ENCODE measurements at regions not wholly inside any gene's neighbourhood (a gene's known extent, or its start where the extent isn't known, plus 50 kb on each side); places are given as distances from the start of the nearest gene placed in this dataset.
"Not testable (repeated sequence)": the region's sequence is repeated elsewhere in the genome, so short reads cannot be mapped to it uniquely, and the experiment has no call there.

- DNase-seq (ENCODE audit: low read depth): no peak
Observed at GRCh38 chr2:146804288-146804687, 1040.5 kb upstream of the ACVR2A start.

DNA sequence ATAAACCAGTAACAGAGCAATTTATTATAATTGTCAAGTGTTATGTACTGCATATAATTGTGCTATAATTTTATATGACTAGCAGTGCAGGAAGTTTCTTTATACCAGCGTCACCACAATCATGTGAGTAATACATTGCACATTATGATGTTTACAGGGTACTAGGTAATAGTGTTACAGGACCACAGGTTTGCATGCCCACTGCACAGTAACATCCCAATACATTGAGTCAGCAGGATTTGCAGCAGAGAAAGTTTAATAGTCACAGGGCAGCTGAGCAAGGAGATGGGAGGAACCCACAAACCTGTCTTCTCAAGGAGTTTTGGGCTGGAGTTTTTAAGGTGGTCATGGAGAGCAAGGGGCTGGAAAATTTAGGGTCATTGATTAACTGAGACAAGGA lies 1042.9 kb upstream of the ACVR2A start:
- DNase-seq (ENCODE audit: low read depth): no peak

- DNase-seq (ENCODE audit: low read depth): no peak
Observed at GRCh38 chr2:146786396-146786795, 1058.4 kb upstream of the ACVR2A start.

- DNase-seq (ENCODE audit: low read depth): no peak
Observed at GRCh38 chr2:146785101-146785500, 1059.7 kb upstream of the ACVR2A start.

- DNase-seq (ENCODE audit: low read depth): no peak
Observed at GRCh38 chr2:146784602-146785001, 1060.2 kb upstream of the ACVR2A start.

DNA sequence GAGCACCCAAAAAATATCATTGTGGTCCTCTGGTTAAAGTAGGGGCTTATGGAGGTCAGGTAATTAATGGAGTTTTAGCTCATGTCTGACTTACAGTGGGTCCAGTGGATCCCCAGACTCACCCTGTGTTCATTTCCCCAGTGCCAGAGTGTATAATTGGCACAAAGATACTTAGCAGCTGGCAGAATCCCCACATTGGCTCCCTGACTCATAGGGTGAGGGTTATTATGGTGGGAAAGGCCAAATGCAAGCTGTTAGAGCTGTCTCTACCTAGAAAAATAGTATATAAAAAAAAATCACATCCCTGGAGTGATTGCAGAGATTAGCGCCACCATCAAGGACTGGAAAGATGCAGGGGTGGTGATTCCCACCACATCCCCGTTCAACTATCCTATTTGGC lies 1067.6 kb upstream of the ACVR2A start:
- DNase-seq (ENCODE audit: low read depth): no peak

DNA sequence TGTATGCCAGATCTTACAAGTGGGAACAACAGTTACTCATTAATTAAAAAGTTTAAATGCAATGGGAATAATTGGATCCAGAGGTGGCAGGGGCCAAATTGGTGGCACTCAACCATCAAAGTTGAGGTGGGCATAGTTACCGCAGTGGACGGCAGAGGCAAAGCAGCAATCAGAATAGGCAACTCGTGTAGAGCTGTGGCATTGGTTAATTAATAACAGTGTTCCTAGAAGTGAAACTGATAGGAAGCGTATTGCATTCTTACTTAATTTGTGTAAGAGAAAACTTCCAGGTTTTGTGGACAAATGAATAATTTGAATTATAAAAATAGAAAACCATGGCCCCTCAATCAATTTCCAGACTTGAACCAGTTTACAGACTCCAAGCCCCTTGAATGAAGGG lies 1068.2 kb upstream of the ACVR2A start:
- no peak for DNase-seq (ENCODE audit: low read depth)

DNA sequence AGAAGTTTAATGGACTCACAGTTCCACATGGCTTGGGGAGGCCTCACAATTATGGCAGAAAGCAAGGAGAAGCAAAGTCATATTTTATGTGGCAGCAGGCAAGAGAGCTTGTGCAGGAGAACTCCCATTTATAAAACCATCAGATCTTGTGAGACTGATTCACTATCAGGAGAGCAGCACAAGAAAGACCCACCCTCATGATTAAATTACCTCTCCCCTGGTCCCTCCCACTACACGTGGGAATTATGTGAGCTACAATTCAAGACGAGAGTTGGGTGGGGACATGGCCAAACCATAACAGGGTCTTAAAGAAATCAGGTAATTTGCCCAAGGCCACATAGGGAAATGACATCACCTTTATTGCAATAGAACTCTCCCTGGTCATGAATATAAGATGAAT lies 1073.3 kb upstream of the ACVR2A start:
- no peak for DNase-seq (ENCODE audit: low read depth)

DNA sequence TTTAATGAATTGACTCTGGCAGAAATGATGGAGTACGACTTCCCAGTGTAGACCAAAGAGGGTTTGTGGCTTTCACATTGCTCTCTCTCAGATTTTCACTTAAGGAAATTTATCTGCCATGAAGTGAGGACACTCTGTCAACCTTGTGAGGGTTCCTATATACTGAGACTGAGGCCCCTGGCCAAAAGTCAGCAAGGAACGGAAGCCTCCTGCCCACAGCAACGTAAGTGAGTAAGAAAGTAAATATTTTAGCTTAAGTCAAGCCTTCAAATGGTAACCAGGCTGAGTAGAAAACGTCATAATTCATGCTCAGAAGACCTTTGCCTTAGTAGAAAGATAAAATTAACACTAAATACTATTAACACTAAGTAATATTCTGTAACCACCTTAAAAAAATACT lies 1080.5 kb upstream of the ACVR2A start:
- no peak for DNase-seq (ENCODE audit: low read depth)

DNA sequence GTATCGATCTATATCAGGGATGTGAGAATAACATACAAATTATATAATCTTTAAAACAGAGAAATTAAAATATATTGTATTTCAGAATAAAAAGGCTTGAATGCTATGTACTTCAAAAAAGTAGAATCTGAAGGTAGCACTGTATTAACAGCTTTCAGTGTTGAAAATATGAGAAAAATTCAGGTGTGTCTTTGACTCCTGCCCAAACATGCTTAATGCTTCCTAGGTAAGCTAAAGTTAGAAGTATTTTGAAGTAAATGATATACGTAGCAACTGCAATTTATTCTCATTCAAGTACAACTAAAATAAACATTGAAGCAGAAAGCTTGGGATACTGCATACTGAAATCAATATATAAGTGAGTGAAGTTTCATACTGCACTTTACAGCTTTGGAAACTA lies 1082.0 kb upstream of the ACVR2A start:
- no peak for DNase-seq (ENCODE audit: low read depth)

- DNase-seq (ENCODE audit: low read depth): no peak
Observed at GRCh38 chr2:146754606-146755005, 1090.2 kb upstream of the ACVR2A start.

DNA sequence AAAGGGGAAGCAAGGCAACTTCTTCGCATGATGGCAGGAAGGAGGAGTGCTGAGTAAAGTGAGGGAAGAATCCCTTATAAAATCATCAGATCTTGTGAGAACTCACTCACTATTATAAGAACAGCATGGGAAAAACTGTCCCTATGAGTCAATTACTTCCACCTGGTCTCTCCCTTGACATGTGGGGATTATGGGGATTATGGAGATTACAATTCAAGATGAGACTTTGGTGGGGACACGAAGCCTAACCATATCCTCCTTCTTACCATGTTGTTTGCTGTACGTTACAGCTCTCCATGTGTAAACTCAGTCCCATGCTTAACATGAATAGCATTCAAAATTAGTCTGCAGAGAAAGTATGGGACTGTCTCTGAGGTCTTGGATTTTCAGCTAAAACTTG lies 1096.8 kb upstream of the ACVR2A start:
- DNase-seq (ENCODE audit: low read depth): no peak

DNA sequence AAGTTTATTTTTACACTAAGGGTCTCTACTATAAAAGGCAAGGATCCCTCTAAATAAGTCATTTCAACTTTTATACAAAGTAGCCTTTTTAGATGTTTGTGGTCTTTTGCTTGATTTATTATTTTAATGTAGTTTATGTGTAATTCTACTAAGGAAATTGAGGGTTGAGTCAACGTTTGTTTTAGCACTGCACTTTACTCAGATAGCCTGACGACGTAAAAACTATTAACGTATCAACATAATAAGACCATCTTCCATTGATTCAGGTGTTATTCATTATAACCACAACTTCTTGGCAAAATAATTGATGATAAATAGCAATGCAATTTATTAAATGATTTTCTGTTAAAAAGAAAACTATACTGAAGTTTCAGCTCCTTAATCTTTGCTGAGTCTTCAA lies 1103.6 kb upstream of the ACVR2A start:
- no peak for DNase-seq (ENCODE audit: low read depth)

DNA sequence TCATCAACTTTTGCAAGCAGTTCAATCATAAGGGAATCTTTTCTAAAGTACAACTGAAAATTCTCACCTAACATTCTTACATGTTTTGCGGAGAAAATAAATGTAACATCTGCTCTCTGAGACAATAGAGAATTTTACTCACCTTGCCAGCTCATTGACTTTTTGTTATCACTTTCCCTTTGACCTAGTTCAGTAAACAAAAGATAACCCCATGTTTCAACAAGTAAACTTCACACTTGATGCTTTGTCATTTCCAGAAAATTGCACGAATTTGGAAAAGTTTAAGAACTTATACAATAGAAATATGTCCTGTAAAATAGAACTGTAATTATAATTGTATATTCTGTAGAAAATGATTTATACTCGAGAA lies 1110.0 kb upstream of the ACVR2A start:
- DNase-seq (ENCODE audit: low read depth): no peak

DNA sequence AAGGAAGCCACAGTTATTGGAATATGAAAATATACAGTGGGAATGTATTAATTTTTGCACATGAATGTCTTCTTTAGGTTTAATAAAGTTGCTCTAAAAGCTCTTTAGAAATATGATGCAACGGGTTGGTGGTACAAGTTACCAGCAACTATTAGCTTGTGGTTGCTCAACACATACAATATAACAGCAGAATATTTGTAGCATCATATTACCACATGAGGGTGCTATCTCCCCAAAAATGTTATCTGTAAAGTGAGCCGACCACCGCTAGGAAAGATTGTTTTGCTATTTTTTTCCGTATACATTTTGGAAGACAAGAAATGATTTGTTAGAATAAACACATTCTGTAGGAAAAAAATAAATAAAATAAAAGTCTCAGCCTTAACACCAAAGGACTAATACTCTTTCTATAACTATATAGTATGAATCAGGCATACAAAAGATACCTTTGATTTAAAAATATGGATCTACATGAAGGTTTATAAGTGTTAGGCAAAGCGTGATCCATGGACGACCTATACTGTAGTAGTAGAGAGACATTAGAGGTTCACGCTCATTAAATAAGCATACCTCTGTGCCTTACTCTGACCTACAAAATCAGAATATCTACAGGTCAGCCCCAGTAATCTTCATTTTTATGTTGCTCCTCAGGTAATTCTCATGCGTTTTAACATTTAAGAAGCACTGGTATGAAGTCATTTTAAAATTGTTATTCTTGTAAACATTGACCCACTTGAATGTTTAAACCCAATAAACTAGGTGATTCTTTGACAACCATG lies 1110.6 kb upstream of the ACVR2A start:
- DNase-seq (ENCODE audit: low read depth): no peak

DNA sequence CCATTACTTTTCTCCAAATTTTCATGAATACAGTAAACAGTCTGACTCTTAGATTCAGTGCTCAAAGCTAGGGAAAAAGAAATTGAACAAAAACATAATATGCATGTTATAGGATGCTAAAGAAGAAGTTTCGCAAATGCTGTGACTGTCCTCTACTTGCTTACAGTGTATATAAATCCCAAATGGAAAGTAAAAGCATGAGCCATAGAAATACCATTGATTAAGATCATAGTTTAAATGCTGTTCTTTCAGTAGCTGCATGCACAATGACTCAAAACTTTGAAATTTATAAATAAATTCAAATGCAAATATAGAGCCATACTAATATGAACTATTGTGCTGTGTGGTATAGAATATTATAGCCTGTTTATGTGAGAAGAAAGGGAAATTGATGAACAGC lies 1113.9 kb upstream of the ACVR2A start:
- no peak for DNase-seq (ENCODE audit: low read depth)

DNA sequence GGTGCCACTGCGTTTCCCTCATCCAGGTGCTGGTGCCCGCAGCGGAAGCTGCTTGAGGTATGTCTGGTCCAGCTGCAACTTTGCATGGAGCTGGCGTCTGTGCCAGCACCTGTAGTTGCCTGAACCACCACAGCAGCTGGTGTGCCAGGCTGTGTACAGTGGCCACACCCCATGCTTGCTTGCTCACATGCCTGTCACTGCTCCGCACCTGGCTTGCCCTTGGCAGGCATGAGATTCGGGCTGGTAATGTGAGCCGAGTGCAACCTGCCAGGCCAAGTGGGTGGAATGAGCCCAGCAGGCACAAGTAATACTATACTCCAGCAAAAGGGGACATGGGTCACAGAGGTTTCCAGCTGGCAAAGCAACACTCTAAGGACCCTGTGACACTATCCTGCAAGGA lies 1123.3 kb upstream of the ACVR2A start:
- DNase-seq (ENCODE audit: low read depth): no peak

- DNase-seq (ENCODE audit: low read depth): no peak
Observed at GRCh38 chr2:146720170-146720569, 1124.7 kb upstream of the ACVR2A start.

GRCh38 chr2:146716591-146716990 lies 1128.2 kb upstream of the ACVR2A start:
- no peak for DNase-seq (ENCODE audit: low read depth)

DNA sequence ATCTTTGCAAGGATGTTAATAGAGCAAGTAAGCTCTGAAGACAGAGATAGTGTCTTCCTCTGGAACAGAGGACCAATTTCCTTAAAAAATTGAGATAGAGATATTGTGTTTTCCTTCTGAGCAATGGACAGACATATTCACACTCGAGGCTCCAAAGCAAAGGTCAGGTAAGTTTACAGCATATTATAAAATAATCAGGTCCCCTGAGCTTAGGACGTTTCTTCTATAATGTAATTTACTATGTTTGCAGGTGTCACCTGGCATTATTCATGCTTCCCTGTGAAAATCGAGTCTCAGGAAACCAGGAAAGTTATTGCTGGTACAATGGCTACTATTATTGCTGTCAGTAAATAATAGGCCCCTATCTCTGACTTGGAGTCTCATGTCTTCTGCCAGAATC lies 1135.8 kb upstream of the ACVR2A start:
- no peak for DNase-seq (ENCODE audit: low read depth)

DNA sequence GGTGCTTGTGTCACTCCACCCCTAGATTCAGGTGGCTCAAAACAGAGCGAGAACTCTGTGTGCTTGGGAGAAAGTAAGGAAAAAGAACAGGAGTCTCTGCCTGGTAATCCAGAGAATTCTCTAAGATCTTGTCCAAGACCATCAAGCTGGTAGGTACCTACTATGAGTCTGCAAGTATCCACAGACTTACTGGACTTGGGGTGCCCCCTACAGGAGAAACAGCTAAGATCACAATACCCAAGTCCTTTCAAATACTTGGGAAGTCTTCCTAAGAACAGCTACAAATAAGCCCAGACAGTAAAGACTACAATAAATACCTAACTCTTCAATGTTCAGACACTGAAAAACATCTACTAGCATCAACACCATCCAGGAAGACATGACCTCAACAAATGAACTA lies 1143.6 kb upstream of the ACVR2A start:
- no peak for DNase-seq (ENCODE audit: low read depth)

DNA sequence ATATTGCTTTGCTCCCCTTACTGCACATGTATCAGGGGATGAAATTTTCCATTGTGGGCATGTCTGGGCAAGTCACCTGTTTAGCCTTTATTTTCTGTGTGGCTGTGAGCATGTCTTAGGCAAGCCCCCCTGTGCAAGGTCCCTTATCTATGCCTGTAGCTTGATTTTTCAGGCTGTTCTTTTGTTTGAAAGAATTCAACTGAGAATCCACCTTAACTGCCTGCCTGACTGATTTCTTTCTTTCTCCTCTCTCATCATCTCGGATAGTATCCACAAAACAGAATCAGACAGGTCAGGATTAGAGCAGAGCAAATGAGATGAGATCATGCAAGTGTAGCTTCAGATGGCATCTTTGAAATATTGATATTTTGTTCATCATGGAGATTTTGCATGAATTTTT lies 1147.5 kb upstream of the ACVR2A start:
- no peak for DNase-seq (ENCODE audit: low read depth)

DNA sequence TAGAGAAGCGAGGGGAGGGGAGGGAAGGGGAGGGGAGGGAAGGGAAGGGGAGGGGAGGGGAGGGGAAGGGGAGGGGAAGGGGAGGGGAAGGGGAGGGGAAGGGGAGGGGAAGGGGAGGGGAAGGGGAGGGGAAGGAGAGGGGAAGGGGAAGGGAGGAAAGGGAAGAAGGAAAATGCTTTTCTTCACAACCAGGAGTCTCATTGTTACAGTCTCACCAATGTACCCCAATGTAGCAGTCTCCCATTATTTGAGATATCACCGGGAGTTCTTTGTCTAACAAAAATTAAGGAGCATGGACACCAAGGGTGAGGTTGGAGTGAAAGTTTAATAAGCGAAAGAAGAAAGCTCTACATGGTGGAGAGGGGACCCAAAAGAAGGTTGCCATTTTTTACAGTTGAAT lies 1148.0 kb upstream of the ACVR2A start:
- DNase-seq (ENCODE audit: low read depth): not testable (repeated sequence)

DNA sequence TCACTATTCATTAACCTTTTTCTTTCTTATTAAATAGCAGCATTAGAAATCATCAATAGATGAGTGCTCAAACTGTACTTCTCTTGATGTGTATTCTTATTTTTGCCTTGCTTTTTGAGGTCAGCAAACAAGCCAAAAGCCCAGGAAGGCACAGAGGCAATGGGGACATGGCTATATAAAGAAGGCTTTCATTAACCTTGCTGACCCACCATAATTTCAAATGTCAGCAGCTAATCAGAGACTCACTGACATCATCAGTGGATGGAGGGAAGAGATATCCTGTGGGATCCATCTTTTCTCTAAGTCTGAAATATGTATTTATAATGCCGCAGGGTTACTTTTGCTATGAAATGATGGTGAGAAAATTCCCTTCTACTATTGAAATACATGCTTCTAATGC lies 1162.8 kb upstream of the ACVR2A start:
- no peak for DNase-seq (ENCODE audit: low read depth)

- no peak for DNase-seq (ENCODE audit: low read depth)
Observed at GRCh38 chr2:146678516-146678915, 1166.3 kb upstream of the ACVR2A start.
